CD4-positive, CD25-positive, alpha-beta regulatory T cell (primary cell): ENCODE measurements at regions not wholly inside any gene's neighbourhood (a gene's known extent, or its start where the extent isn't known, plus 50 kb on each side); places are given as distances from the start of the nearest gene placed in this dataset.

Experiments
- ATAC-seq, 2 donors: fragments of 150-1000 bp; cut with Tn5 transposase; one replicate each; pipeline ENCODE4 v1.10.0; 2021; ENCODE audit warnings: low read depth in 2 of 2, moderate number of reproducible peaks in 2 of 2, moderate library complexity in 1 of 2
- DNase-seq, 3 donors: peaks; one replicate each; pipeline versions ENCODE4 v3.0.0 to v3.0.0-alpha.2; 2012 to 2022; ENCODE audit warnings: mixed read lengths in 1 of 3
- H3K27ac ChIP-seq: one replicate; pipeline ENCODE4 v1.7.0; 2013; ENCODE audit warnings: mild to moderate bottlenecking, low read length; ENCODE audit not compliant: insufficient read depth, poor library complexity, severe bottlenecking
- H3K27me3 ChIP-seq: one replicate; pipeline ENCODE4 v1.7.0; 2013; ENCODE audit warnings: low read length; ENCODE audit not compliant: control insufficient read depth, insufficient read depth
- H3K36me3 ChIP-seq: one replicate; pipeline ENCODE4 v1.7.0; 2013; ENCODE audit warnings: mild to moderate bottlenecking, low read length, moderate library complexity; ENCODE audit not compliant: control insufficient read depth, insufficient read depth
- H3K4me1 ChIP-seq: 2 replicates; pipeline ENCODE4 v1.7.0; 2013; ENCODE audit warnings: mild to moderate bottlenecking, low read length; ENCODE audit not compliant: insufficient read depth, control insufficient read depth, poor library complexity, severe bottlenecking
- H3K4me3 ChIP-seq: one replicate; pipeline ENCODE4 v1.7.0; 2013; ENCODE audit warnings: low read depth, mild to moderate bottlenecking, low read length, moderate library complexity
- H3K9me3 ChIP-seq, 2 experiments: 1 replicate in 1 of 2; 2 replicates in 1 of 2; pipeline ENCODE4 v1.7.0; 2013; ENCODE audit warnings: low read length in 2 of 2, mild to moderate bottlenecking in 1 of 2, moderate library complexity in 1 of 2; ENCODE audit not compliant: control insufficient read depth in 2 of 2
- H3K27ac Mint-ChIP-seq, 3 donors: one replicate each; pipeline ENCODE4 v1.8.0; 2020 to 2022; ENCODE audit warnings: mild to moderate bottlenecking in 3 of 3, mixed read lengths in 3 of 3, moderate library complexity in 2 of 3
- H3K27me3 Mint-ChIP-seq: one replicate; pipeline ENCODE4 v1.8.0; 2022; ENCODE audit warnings: mild to moderate bottlenecking, mixed read lengths
- H3K36me3 Mint-ChIP-seq: one replicate; pipeline ENCODE4 v1.8.0; 2020; ENCODE audit warnings: mixed read lengths
- H3K4me1 Mint-ChIP-seq, 4 donors: one replicate each; pipeline ENCODE4 v1.8.0; 2020 to 2022; ENCODE audit warnings: mixed read lengths in 4 of 4, mild to moderate bottlenecking in 1 of 4
- H3K4me3 Mint-ChIP-seq, 4 donors: one replicate each; pipeline ENCODE4 v1.8.0; 2020 to 2022; ENCODE audit warnings: mild to moderate bottlenecking in 4 of 4, mixed read lengths in 4 of 4, moderate library complexity in 3 of 4
- H3K9me3 Mint-ChIP-seq, 7 donors: one replicate each; pipeline ENCODE4 v1.8.0; 2020 to 2022; ENCODE audit warnings: mixed read lengths in 7 of 7, mild to moderate bottlenecking in 3 of 7, moderate library complexity in 2 of 7

- H3K9me3 Mint-ChIP-seq = peaks cover 0 to 5% (median 0%) of the 10 kb centered on the region in 7 donors
- Histone ChIP-seq H3K27me3 (peaks cover 2% of the 10 kb centered on the region), H3K4me3 (no peak overlapping the region), H3K4me1 (no peaks in the 10 kb centered on the region), H3K27ac (no peak overlapping the region), H3K36me3 (no peaks in the 10 kb centered on the region), H3K9me3 (no peaks in the 10 kb centered on the region)
- no peaks in the 10 kb centered on the region for H3K36me3 Mint-ChIP-seq
- H3K27me3 Mint-ChIP-seq = peaks cover 25% of the 10 kb centered on the region
- H3K4me1 Mint-ChIP-seq = no peaks in the 10 kb centered on the region
- DNase-seq (no peak), ATAC-seq (no peak)
- H3K4me3 Mint-ChIP-seq = no peak overlapping the region
- no peak overlapping the region for H3K27ac Mint-ChIP-seq
Measured at GRCh38 chr5:61683148-61683547, 351.1 kb downstream of the ZSWIM6 start.

GRCh38 chr5:61683926-61684325 is 351.9 kb downstream of the ZSWIM6 start:
- no peak for ATAC-seq
- Mint-ChIP-seq H3K4me1 (no peaks in the 10 kb centered on the region), H3K9me3 (peaks cover 0 to 4% (median 0%) of the 10 kb centered on the region in 7 donors), H3K36me3 (no peaks in the 10 kb centered on the region), H3K27me3 (peaks cover 22% of the 10 kb centered on the region), H3K27ac (no peak overlapping the region), H3K4me3 (no peak overlapping the region)
- H3K27ac ChIP-seq = no peak overlapping the region
- H3K36me3 ChIP-seq = no peaks in the 10 kb centered on the region
- DNase-seq = no peak
- H3K4me3 ChIP-seq = no peak overlapping the region
- no peaks in the 10 kb centered on the region for H3K4me1 ChIP-seq
- H3K9me3 ChIP-seq = no peaks in the 10 kb centered on the region
- H3K27me3 ChIP-seq = peaks cover 2% of the 10 kb centered on the region

GRCh38 chr5:61686491-61687257 is 354.6 kb downstream of the ZSWIM6 start:
- Histone ChIP-seq H3K27ac (no peak overlapping the region), H3K27me3 (peaks cover 2% of the 10 kb centered on the region), H3K4me3 (no peak overlapping the region), H3K36me3 (no peaks in the 10 kb centered on the region), H3K9me3 (no peaks in the 10 kb centered on the region), H3K4me1 (no peaks in the 10 kb centered on the region)
- H3K4me1 Mint-ChIP-seq = no peaks in the 10 kb centered on the region
- H3K36me3 Mint-ChIP-seq = no peaks in the 10 kb centered on the region
- H3K27me3 Mint-ChIP-seq = peaks cover 30% of the 10 kb centered on the region
- no peak overlapping the region for H3K27ac Mint-ChIP-seq
- DNase-seq = no peak
- peaks cover 0 to 4% (median 0%) of the 10 kb centered on the region in 7 donors for H3K9me3 Mint-ChIP-seq
- H3K4me3 Mint-ChIP-seq = no peak overlapping the region
- ATAC-seq = no peak

- Mint-ChIP-seq H3K27ac (no peak overlapping the region), H3K27me3 (peaks cover 30% of the 10 kb centered on the region), H3K9me3 (peaks cover 0 to 4% (median 0%) of the 10 kb centered on the region in 7 donors), H3K4me1 (no peaks in the 10 kb centered on the region), H3K4me3 (no peak overlapping the region), H3K36me3 (no peaks in the 10 kb centered on the region)
- Histone ChIP-seq H3K27me3 (peaks cover 2% of the 10 kb centered on the region), H3K36me3 (no peaks in the 10 kb centered on the region), H3K4me1 (no peaks in the 10 kb centered on the region), H3K27ac (no peak overlapping the region), H3K4me3 (no peak overlapping the region), H3K9me3 (no peaks in the 10 kb centered on the region)
- ATAC-seq (no peak), DNase-seq (no peak)
Measured at GRCh38 chr5:61687371-61687770, 355.3 kb downstream of the ZSWIM6 start.

GRCh38 chr5:61689153-61689846 is 357.2 kb downstream of the ZSWIM6 start:
- Mint-ChIP-seq H3K27ac (no peak overlapping the region), H3K9me3 (peaks cover 0 to 7% (median 2%) of the 10 kb centered on the region in 7 donors), H3K4me3 (no peak overlapping the region), H3K36me3 (no peaks in the 10 kb centered on the region), H3K27me3 (peaks cover 30% of the 10 kb centered on the region), H3K4me1 (no peaks in the 10 kb centered on the region)
- H3K9me3 ChIP-seq = peaks cover 0 to 5% of the 10 kb centered on the region in 2 experiments
- H3K4me3 ChIP-seq = no peak overlapping the region
- ATAC-seq (no peak), DNase-seq (no peak)
- no peaks in the 10 kb centered on the region for H3K36me3 ChIP-seq
- H3K4me1 ChIP-seq = no peaks in the 10 kb centered on the region
- H3K27me3 ChIP-seq = peaks cover 2% of the 10 kb centered on the region
- no peak overlapping the region for H3K27ac ChIP-seq

- Mint-ChIP-seq H3K36me3 (no peaks in the 10 kb centered on the region), H3K4me1 (no peaks in the 10 kb centered on the region), H3K9me3 (peaks cover 0 to 9% (median 2%) of the 10 kb centered on the region in 7 donors), H3K4me3 (no peak overlapping the region), H3K27ac (no peak overlapping the region), H3K27me3 (peaks cover 4% of the 10 kb centered on the region)
- peaks cover 0 to 2% of the 10 kb centered on the region in 2 experiments for H3K9me3 ChIP-seq
- H3K36me3 ChIP-seq = no peaks in the 10 kb centered on the region
- ATAC-seq (no peak), DNase-seq (no peak)
- H3K4me3 ChIP-seq = no peak overlapping the region
- H3K4me1 ChIP-seq = no peaks in the 10 kb centered on the region
- no peak overlapping the region for H3K27ac ChIP-seq
- H3K27me3 ChIP-seq = no peaks in the 10 kb centered on the region
Measured at GRCh38 chr5:61697809-61698558, 365.9 kb downstream of the ZSWIM6 start.

- Histone ChIP-seq H3K9me3 (no peaks in the 10 kb centered on the region), H3K36me3 (no peaks in the 10 kb centered on the region), H3K27me3 (no peaks in the 10 kb centered on the region), H3K4me1 (no peaks in the 10 kb centered on the region), H3K27ac (no peak overlapping the region), H3K4me3 (no peak overlapping the region)
- no peak overlapping the region for H3K4me3 Mint-ChIP-seq
- H3K36me3 Mint-ChIP-seq = no peaks in the 10 kb centered on the region
- H3K4me1 Mint-ChIP-seq = no peaks in the 10 kb centered on the region
- H3K9me3 Mint-ChIP-seq = peaks cover 0 to 7% (median 1%) of the 10 kb centered on the region in 7 donors
- no peaks in the 10 kb centered on the region for H3K27me3 Mint-ChIP-seq
- H3K27ac Mint-ChIP-seq = no peak overlapping the region
- DNase-seq (no peak), ATAC-seq (no peak)
Measured at GRCh38 chr5:61701877-61702602, 370.0 kb downstream of the ZSWIM6 start.
